OCI-LY1 (cell line): ENCODE measurements at regions not wholly inside any gene's neighbourhood (a gene's known extent, or its start where the extent isn't known, plus 50 kb on each side); places are given as distances from the start of the nearest gene placed in this dataset.

Experiments used
- CTCF ChIP-seq: fragments of 200-600 bp; sonication (generic), shearing (Covaris generic); IDR thresholded peaks from 2 replicates; pipeline ENCODE4 v1.5.1; 2017; ENCODE audit warnings: mild to moderate bottlenecking, antibody characterized with exemption, low read length, moderate library complexity, mixed read lengths
- EZH2 ChIP-seq: fragments of 200-600 bp; sonication (generic), shearing (Covaris generic); IDR thresholded peaks from 2 replicates; pipeline ENCODE4 v1.8.0; 2017; ENCODE audit warnings: borderline replicate concordance, mixed run types, mild to moderate bottlenecking, antibody characterized with exemption, low read length, moderate library complexity, mixed read lengths

- TF ChIP-seq CTCF (no peak), EZH2 (no peak)
Measured at GRCh38 chr3:34019158-34019557, 220.7 kb downstream of the PDCD6IP start.
